C4-2B (cell line): ENCODE measurements at regions not wholly inside any gene's neighbourhood (a gene's known extent, or its start where the extent isn't known, plus 50 kb on each side); places are given as distances from the start of the nearest gene placed in this dataset.

Experiments used
- CTCF ChIP-seq: fragments of 450-650 bp; conservative IDR thresholded peaks from 2 replicates; pipeline ENCODE4 v1.5.1; 2017; ENCODE audit warnings: mild to moderate bottlenecking
- ZFX ChIP-seq: fragments of 450-650 bp; IDR thresholded peaks from 2 replicates; pipeline ENCODE4 v1.6.1; 2017

- TF ChIP-seq CTCF (no peak), ZFX (no peak)
Measured at GRCh38 chr15:95458721-95459120, 871.8 kb upstream of the NR2F2 start.
